ENCODE measurements at regions not wholly inside any gene's neighbourhood (a gene's known extent, or its start where the extent isn't known, plus 50 kb on each side); places are given as distances from the start of the nearest gene placed in this dataset.

GRCh38 chr6:134750669-134751068 is 199.2 kb downstream of the ALDH8A1 start:
- TF ChIP-seq TOX (CRISPR knock-in tag; IDR thresholded peaks at IDR 0.05; ENCODE audit: borderline replicate concordance) (no peak), PATZ1 (CRISPR knock-in tag; IDR thresholded peaks at IDR 0.05; ENCODE audit: borderline replicate concordance) (no peak), ZFP30 (CRISPR knock-in tag; IDR thresholded peaks at IDR 0.05) (no peak)

Data from SK-N-SH treated with all-trans-retinoic acid at 6 μM for 48 hours (cell line).